OCI-LY7 (cell line): ENCODE measurements at regions not wholly inside any gene's neighbourhood (a gene's known extent, or its start where the extent isn't known, plus 50 kb on each side); places are given as distances from the start of the nearest gene placed in this dataset.

Experiments used
- CTCF ChIP-seq: fragments of 200-600 bp; sonication (generic); conservative IDR thresholded peaks from 2 replicates; pipeline ENCODE4 v1.5.1; 2014; ENCODE audit warnings: mild to moderate bottlenecking, antibody characterized with exemption, low read length, moderate library complexity, mixed read lengths
- EZH2phosphoT487 ChIP-seq: fragments of 200-600 bp; sonication (generic); IDR thresholded peaks from 2 replicates; pipeline ENCODE4 v1.6.1; 2018; ENCODE audit warnings: low read depth, borderline replicate concordance, mild to moderate bottlenecking, mixed run types, antibody characterized with exemption, low read length, moderate library complexity, mixed read lengths

- TF ChIP-seq CTCF: no peak
- TF ChIP-seq EZH2phosphoT487: no peak
These were observed 237.7 kb downstream of the BUD13 start for GRCh38 chr11:116535120-116535519.
